ENCODE measurements at regions not wholly inside any gene's neighbourhood (a gene's known extent, or its start where the extent isn't known, plus 50 kb on each side); places are given as distances from the start of the nearest gene placed in this dataset.
"Not testable (repeated sequence)": the region's sequence is repeated elsewhere in the genome, so short reads cannot be mapped to it uniquely, and the experiment has no call there.

- no peak for DNase-seq (ENCODE audit: low read depth in 2 of 3, low spot score in 2 of 3)
Measured at GRCh38 chr2:83908750-83909149, 550.3 kb downstream of the SUCLG1 start.

- no peak for DNase-seq (ENCODE audit: low read depth in 2 of 3, low spot score in 2 of 3)
Measured at GRCh38 chr2:83901317-83901716, 557.8 kb downstream of the SUCLG1 start.

DNA sequence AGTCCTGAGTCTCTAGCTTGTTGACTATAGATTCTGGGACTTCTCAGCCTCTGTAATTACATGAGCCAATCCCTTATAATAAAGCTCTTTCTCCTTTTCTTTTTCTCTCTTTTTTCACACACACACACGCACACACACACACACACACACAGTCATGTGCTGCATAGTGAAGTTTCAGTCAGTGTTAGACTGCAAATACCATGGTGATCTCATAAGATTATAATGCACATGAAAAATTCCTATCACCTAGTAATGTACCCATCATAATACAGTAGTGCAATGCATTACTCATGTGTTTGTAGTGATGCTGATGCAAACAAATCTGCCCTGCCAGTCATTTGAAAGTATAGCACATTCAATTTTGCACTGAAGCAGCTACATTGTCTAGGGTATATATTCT lies 558.2 kb downstream of the SUCLG1 start:
- no peak for DNase-seq (ENCODE audit: low read depth in 2 of 3, low spot score in 2 of 3)

GRCh38 chr2:83899271-83899670 lies 559.8 kb downstream of the SUCLG1 start:
- no peak for DNase-seq (ENCODE audit: low read depth in 2 of 3, low spot score in 2 of 3)

DNA sequence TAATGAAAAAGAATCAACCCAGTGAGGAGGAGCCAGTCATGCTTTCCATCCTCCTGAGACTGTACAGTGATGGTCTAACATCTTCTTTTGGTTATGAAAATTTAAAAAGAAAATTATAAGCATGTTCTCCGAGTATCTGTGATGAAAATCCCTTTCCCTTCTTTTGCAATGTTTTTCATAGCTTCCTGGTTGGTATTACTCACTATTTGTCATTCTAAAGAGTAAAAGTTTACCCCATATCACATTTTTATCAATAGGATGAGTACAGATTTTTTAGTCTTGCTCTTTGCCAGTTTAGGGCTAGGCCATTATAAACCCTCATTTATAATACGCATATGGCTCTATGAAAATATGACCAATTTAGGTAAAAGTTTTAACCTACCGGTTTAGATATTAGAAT lies 564.1 kb downstream of the SUCLG1 start:
- DNase-seq (ENCODE audit: low read depth in 2 of 3, low spot score in 2 of 3) = no peak

GRCh38 chr2:83887757-83888156 lies 571.3 kb downstream of the SUCLG1 start:
- no peak for DNase-seq (ENCODE audit: low read depth in 2 of 3, low spot score in 2 of 3)

- no peak for DNase-seq (ENCODE audit: low read depth in 2 of 3, low spot score in 2 of 3)
Measured at GRCh38 chr2:83879127-83879526, 580.0 kb downstream of the SUCLG1 start.

DNA sequence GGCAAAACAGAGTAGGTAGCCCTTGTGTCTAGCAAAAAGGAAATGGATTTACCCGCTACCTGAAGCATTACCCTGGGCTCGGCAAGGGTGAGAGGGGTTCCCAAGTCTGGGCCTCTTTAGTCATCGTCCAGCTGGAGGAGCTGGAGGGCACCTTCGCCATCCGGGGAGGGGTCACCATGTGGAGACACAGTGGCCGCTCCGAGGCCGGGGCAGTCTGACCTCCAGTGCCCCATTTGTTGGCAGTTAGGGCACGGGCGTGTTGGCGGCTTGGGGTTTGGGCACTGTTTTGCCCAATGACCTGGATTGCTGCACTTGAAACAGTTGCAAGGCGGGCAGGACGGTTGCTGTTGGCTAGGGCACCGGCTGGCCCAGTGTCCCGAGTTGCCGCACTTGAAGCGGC lies 581.8 kb downstream of the SUCLG1 start:
- DNase-seq (ENCODE audit: low read depth in 2 of 3, low spot score in 2 of 3) = not testable (repeated sequence)

DNA sequence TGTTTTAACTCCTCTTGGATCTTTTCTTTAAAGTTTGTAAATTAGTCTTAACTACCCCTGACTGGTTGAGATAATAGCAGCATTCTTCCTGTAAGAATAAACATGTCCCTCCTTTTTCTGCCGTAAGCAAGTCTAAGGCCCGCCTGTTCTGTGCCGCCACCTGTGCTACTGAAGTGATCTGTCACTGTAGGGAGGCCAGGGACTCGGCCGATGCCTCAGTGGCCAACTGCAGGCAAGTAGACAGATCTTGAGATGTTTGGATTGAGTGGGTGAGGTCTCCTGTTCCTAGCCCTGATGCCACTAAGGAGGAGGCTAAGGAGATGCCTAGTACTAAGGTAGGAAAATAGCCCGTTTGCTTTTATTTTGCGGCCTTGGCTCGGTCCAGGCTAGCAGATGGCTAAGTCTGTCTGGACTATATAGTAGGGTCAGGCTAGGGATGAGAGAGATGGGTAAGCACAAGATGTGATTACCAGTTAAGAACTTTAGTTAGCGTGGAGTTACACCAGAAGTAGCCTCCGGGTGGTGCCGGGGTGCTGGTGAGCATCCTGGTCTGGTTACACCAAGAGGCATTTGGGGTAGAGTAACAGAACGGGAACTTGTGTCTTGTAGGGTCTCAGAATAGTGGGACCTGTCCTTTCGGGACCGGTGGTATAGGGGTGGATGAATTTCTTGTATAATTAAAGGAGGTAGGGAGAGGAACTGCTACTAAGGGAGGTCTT lies 584.2 kb downstream of the SUCLG1 start:
- no peak for DNase-seq (ENCODE audit: low read depth in 2 of 3, low spot score in 2 of 3)

- DNase-seq (ENCODE audit: low read depth in 2 of 3, low spot score in 2 of 3) = no peak
Measured at GRCh38 chr2:83874066-83874465, 585.0 kb downstream of the SUCLG1 start.

GRCh38 chr2:83873110-83873509 lies 586.0 kb downstream of the SUCLG1 start:
- DNase-seq (ENCODE audit: low read depth in 2 of 3, low spot score in 2 of 3) = no peak

DNA sequence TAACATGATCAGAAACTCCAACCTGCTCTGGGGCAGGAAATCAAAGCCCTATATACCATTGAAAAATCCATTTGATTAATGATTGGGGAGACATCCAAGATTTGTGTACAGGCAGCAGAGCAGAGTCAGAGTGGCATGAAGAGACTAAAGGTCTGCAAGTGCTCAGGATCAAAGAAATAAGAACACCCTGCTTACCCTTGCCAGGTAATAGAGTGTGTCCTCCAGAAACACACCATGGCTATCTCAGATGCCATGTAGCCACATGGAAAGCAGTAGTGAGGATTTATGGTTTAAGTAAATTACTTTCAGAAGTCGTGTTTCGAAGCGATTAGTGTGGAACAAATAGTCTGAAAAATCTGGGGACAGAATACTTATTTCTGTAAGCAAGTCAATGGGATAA lies 592.9 kb downstream of the SUCLG1 start:
- no peak for DNase-seq (ENCODE audit: low read depth in 2 of 3, low spot score in 2 of 3)

- DNase-seq (ENCODE audit: low read depth in 2 of 3, low spot score in 2 of 3) = no peak
Measured at GRCh38 chr2:83862600-83862999, 596.5 kb downstream of the SUCLG1 start.

GRCh38 chr2:83860320-83860719 lies 598.8 kb downstream of the SUCLG1 start:
- no peak for DNase-seq (ENCODE audit: low read depth in 2 of 3, low spot score in 2 of 3)

GRCh38 chr2:83859553-83859952 lies 599.5 kb downstream of the SUCLG1 start:
- DNase-seq (ENCODE audit: low read depth in 2 of 3, low spot score in 2 of 3) = no peak

GRCh38 chr2:83851066-83851465 lies 608.0 kb downstream of the SUCLG1 start:
- no peak for DNase-seq (ENCODE audit: low read depth in 2 of 3, low spot score in 2 of 3)

GRCh38 chr2:83850071-83850725 lies 608.9 kb downstream of the SUCLG1 start:
- no peak for DNase-seq (ENCODE audit: low read depth in 2 of 3, low spot score in 2 of 3)

DNA sequence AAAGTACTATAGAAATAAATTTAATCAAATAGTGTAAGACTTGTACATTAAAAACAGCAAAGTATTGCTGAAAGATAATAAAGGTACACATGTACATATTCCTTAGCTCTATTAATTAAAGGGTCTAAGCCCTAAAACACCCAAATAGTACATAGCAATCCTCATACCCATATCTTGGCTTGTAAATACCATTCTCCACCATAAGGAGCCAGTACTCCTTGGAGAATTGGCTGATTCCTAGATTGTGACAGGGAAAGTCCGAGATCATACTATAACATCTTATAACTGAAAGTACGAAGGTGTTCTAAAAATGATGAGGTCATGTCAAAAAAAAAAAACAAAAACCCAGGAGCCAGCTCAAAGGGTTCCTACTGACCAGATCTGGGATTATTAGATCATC lies 614.6 kb downstream of the SUCLG1 start:
- DNase-seq (ENCODE audit: low read depth in 2 of 3, low spot score in 2 of 3) = no peak

- DNase-seq (ENCODE audit: low read depth in 2 of 3, low spot score in 2 of 3) = no peak
Measured at GRCh38 chr2:83842421-83842820, 616.7 kb downstream of the SUCLG1 start.

DNA sequence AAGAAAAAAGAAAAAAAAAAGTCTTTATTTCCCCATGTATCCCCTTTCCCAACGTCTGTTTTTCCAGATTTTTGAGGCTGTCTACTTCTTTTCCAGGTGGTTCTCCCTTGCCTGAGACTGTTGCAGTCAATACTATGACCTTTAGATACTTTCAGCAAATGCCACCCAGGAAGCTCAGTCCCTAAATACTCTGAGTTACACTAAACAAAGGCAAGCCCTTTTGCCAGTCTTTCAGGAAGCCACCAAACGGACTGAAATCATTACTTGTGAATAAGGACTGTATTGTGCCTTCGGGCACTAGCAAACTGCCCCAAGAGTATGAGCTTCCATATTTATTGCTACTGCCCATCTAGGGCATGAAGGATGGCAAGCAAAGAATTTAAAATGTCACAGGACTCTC lies 621.3 kb downstream of the SUCLG1 start:
- DNase-seq (ENCODE audit: low read depth in 2 of 3, low spot score in 2 of 3) = no peak

GRCh38 chr2:83827618-83828017 lies 631.5 kb downstream of the SUCLG1 start:
- DNase-seq (ENCODE audit: low read depth in 2 of 3, low spot score in 2 of 3) = no peak

- DNase-seq (ENCODE audit: low read depth in 2 of 3, low spot score in 2 of 3) = no peak
Measured at GRCh38 chr2:83826577-83826976, 632.5 kb downstream of the SUCLG1 start.

DNA sequence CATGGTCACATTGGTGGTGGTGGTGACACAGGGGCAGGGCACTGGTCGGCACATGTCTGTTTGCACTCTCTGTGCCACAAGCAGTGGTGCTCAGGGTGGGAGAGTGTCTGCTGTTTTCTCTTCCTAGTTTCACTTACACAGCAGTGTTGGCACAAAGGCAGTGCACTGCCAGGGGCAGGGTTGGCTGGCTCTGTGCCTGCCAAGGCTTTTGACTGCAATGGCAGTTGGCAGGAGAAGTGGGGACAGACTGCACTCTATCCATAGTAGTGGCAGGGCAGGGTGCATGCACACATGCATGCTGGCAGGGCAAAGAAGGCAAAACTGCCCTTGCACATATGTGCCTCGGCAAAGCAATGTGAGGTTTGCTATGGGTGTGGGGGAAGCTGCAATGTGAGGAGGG lies 635.9 kb downstream of the SUCLG1 start:
- no peak for DNase-seq (ENCODE audit: low read depth in 2 of 3, low spot score in 2 of 3)
